ENCODE measurements at regions not wholly inside any gene's neighbourhood (a gene's known extent, or its start where the extent isn't known, plus 50 kb on each side); places are given as distances from the start of the nearest gene placed in this dataset.

DNA sequence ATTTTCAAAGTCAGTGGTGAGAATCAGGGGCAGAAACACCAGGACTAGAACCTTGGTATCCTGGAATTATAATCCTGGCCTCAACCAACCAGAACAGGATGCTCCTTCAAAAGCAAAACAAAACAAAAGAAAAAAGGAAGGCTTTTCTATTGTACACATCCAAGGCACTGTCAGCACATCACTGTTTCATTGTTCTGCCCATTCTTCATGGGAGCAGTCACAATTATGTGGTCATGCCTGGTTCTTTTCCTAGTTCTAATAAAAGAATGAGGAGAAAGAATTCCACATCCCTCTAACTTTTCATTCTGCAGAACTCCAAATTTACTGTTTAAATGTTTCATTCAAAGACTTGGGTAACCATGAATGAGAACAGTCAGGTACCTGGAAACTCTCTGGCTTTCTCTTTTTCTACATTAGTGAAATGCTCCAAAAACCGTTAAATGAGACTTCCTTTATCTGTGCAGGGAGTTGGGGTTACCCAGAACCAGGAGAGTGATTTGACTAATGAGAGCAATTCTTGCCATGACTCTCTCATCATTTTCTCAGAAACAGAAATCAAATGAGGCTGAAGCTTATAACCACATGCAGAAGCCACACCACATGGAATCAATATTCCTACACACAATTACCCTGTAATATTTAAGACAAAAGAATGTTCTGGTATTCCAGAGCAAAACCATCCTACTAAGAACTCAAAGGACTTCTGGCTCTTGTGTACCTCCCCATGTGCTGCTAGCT is 110.9 kb upstream of the CCDC150 start:
- Histone ChIP-seq H3K27ac (ENCODE audit: low read depth, low read length) (no peak overlapping the region), H3K27me3 (ENCODE audit: insufficient read depth, low read length) (no peaks in the 10 kb centered on the region), H3K36me3 (ENCODE audit: insufficient read depth, low read length) (no peaks in the 10 kb centered on the region), H3K4me2 (ENCODE audit: low read length) (no peak overlapping the region), H3K9me3 (ENCODE audit: insufficient read depth, low read depth, low read length) (no peaks in the 10 kb centered on the region), H4K20me1 (ENCODE audit: insufficient read depth, low read length) (no peaks in the 10 kb centered on the region), H3K4me1 (ENCODE audit: insufficient read depth, low read length) (no peaks in the 10 kb centered on the region), H2AFZ (ENCODE audit: low read depth, low read length) (no peak overlapping the region), H3K79me2 (ENCODE audit: insufficient read depth, low read length) (no peaks in the 10 kb centered on the region), H3K4me3 (ENCODE audit: insufficient read depth, low read depth, low read length) (no peak overlapping the region), H3K9ac (ENCODE audit: low read length) (no peak overlapping the region)
- Mint-ChIP-seq H3K9me3 (ENCODE audit: unreplicated experiment) (peaks cover 3% of the 10 kb centered on the region), H3K4me1 (ENCODE audit: low read depth, unreplicated experiment) (peaks cover 2% of the 10 kb centered on the region), H3K36me3 (ENCODE audit: low read depth, unreplicated experiment) (peaks cover 2% of the 10 kb centered on the region), H3K4me3 (ENCODE audit: unreplicated experiment) (no peak overlapping the region), H3K27ac (ENCODE audit: unreplicated experiment) (no peak overlapping the region), H3K27me3 (ENCODE audit: low read depth, unreplicated experiment) (no peaks in the 10 kb centered on the region)
- TF ChIP-seq, protein P1, sequence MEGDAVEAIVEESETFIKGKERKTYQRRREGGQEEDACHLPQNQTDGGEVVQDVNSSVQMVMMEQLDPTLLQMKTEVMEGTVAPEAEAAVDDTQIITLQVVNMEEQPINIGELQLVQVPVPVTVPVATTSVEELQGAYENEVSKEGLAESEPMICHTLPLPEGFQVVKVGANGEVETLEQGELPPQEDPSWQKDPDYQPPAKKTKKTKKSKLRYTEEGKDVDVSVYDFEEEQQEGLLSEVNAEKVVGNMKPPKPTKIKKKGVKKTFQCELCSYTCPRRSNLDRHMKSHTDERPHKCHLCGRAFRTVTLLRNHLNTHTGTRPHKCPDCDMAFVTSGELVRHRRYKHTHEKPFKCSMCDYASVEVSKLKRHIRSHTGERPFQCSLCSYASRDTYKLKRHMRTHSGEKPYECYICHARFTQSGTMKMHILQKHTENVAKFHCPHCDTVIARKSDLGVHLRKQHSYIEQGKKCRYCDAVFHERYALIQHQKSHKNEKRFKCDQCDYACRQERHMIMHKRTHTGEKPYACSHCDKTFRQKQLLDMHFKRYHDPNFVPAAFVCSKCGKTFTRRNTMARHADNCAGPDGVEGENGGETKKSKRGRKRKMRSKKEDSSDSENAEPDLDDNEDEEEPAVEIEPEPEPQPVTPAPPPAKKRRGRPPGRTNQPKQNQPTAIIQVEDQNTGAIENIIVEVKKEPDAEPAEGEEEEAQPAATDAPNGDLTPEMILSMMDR (IDR thresholded peaks at IDR 0.05; ENCODE audit: insufficient read depth, low read depth, low read length), result no peak
- TF ChIP-seq EZH2 (IDR thresholded peaks at IDR 0.05; ENCODE audit: insufficient read depth, low read length), result no peak
- DNase-seq (ENCODE audit: low read depth), result no peak
- peak; percentile 29 for FAIRE-seq

DNA sequence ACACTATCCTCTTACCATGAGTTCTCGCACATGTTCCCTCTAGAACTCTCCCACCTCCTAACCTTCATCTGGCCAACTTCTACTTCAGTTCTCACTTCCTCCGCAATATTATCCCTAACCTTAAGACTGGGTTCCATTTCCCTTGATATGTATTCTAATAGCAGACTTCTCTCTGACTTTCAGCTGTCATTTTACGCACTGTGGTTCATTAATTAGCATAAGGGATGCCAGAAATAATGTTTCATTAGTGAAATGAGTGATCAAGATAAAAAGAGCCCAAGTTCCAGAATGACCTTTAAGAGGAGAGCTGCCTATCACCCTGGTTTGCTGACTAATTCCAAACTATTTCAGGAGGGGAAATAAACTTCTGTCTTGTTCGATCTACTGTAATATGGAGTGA is 108.6 kb upstream of the CCDC150 start:
- DNase-seq (ENCODE audit: low read depth), result no peak
- no peaks in the 10 kb centered on the region for H3K27me3 ChIP-seq (ENCODE audit: insufficient read depth, low read length)
- no peak overlapping the region for H3K27ac ChIP-seq (ENCODE audit: low read depth, low read length)
- no peaks in the 10 kb centered on the region for H3K36me3 ChIP-seq (ENCODE audit: insufficient read depth, low read length)
- no peak for FAIRE-seq
- no peak overlapping the region for H3K4me2 ChIP-seq (ENCODE audit: low read length)
- no peak overlapping the region for H3K4me3 ChIP-seq (ENCODE audit: insufficient read depth, low read depth, low read length)
- no peak overlapping the region for H3K27ac Mint-ChIP-seq (ENCODE audit: unreplicated experiment)
- no peak overlapping the region for H3K9ac ChIP-seq (ENCODE audit: low read length)
- TF ChIP-seq, protein P1 (IDR thresholded peaks at IDR 0.05; ENCODE audit: insufficient read depth, low read depth, low read length), result no peak
- no peak for TF ChIP-seq EZH2 (IDR thresholded peaks at IDR 0.05; ENCODE audit: insufficient read depth, low read length)
- no peaks in the 10 kb centered on the region for H4K20me1 ChIP-seq (ENCODE audit: insufficient read depth, low read length)
- H3K27me3 Mint-ChIP-seq (ENCODE audit: low read depth, unreplicated experiment), result no peaks in the 10 kb centered on the region
- no peak overlapping the region for H2AFZ ChIP-seq (ENCODE audit: low read depth, low read length)
- H3K79me2 ChIP-seq (ENCODE audit: insufficient read depth, low read length), result no peaks in the 10 kb centered on the region
- H3K4me3 Mint-ChIP-seq (ENCODE audit: unreplicated experiment), result no peak overlapping the region
- no peaks in the 10 kb centered on the region for H3K9me3 ChIP-seq (ENCODE audit: insufficient read depth, low read depth, low read length)
- peaks cover 2% of the 10 kb centered on the region for H3K36me3 Mint-ChIP-seq (ENCODE audit: low read depth, unreplicated experiment)
- peaks cover 3% of the 10 kb centered on the region for H3K9me3 Mint-ChIP-seq (ENCODE audit: unreplicated experiment)
- no peaks in the 10 kb centered on the region for H3K4me1 ChIP-seq (ENCODE audit: insufficient read depth, low read length)
- peaks cover 2% of the 10 kb centered on the region for H3K4me1 Mint-ChIP-seq (ENCODE audit: low read depth, unreplicated experiment)

DNA sequence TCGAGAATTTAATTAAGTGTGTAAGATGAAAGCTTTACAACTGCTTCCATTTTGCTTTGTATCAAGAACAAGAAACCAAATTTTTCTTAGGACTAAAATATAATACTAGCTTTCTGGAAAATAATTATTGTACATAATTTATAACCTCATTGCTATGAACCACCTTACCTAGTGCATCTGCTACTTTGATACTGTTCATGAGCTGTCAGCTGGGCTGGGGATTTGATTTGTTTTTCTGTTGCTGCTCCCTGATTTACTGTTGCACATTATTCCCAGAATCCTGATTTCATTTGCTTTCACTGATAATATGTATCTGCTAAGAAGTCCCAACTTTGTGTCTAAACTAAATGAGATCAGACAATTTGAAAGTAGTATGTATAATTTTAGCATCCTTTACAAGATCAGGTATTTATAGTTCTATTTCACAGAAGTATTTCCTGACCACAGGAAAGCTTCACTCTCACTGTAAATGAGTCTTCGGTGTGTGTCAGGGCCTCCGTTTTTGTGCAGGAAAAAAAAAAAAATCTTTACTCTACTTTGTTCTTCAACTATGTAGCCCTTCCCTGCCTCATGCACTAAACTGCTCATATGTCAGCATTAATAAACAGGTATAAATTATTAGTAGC is 105.6 kb upstream of the CCDC150 start:
- H3K36me3 ChIP-seq (ENCODE audit: insufficient read depth, low read length), result no peaks in the 10 kb centered on the region
- H3K27ac ChIP-seq (ENCODE audit: low read depth, low read length), result no peak overlapping the region
- no peak overlapping the region for H3K4me3 ChIP-seq (ENCODE audit: insufficient read depth, low read depth, low read length)
- TF ChIP-seq, protein P1 (IDR thresholded peaks at IDR 0.05; ENCODE audit: insufficient read depth, low read depth, low read length), result no peak
- H3K27me3 ChIP-seq (ENCODE audit: insufficient read depth, low read length), result no peaks in the 10 kb centered on the region
- H3K27ac Mint-ChIP-seq (ENCODE audit: unreplicated experiment), result no peak overlapping the region
- H3K9ac ChIP-seq (ENCODE audit: low read length), result no peak overlapping the region
- no peak overlapping the region for H2AFZ ChIP-seq (ENCODE audit: low read depth, low read length)
- H3K4me3 Mint-ChIP-seq (ENCODE audit: unreplicated experiment), result no peak overlapping the region
- no peaks in the 10 kb centered on the region for H3K36me3 Mint-ChIP-seq (ENCODE audit: low read depth, unreplicated experiment)
- H3K27me3 Mint-ChIP-seq (ENCODE audit: low read depth, unreplicated experiment), result peaks cover 4% of the 10 kb centered on the region
- H3K4me1 ChIP-seq (ENCODE audit: insufficient read depth, low read length), result no peaks in the 10 kb centered on the region
- FAIRE-seq (no peak), DNase-seq (ENCODE audit: low read depth) (no peak)
- no peaks in the 10 kb centered on the region for H4K20me1 ChIP-seq (ENCODE audit: insufficient read depth, low read length)
- H3K79me2 ChIP-seq (ENCODE audit: insufficient read depth, low read length), result no peaks in the 10 kb centered on the region
- no peak overlapping the region for H3K4me2 ChIP-seq (ENCODE audit: low read length)
- H3K9me3 Mint-ChIP-seq (ENCODE audit: unreplicated experiment), result no peaks in the 10 kb centered on the region
- no peaks in the 10 kb centered on the region for H3K9me3 ChIP-seq (ENCODE audit: insufficient read depth, low read depth, low read length)
- no peaks in the 10 kb centered on the region for H3K4me1 Mint-ChIP-seq (ENCODE audit: low read depth, unreplicated experiment)
